Prostate gland (tissue), 2 donors: ENCODE measurements at regions not wholly inside any gene's neighbourhood (a gene's known extent, or its start where the extent isn't known, plus 50 kb on each side); places are given as distances from the start of the nearest gene placed in this dataset.
"Not testable (repeated sequence)": the region's sequence is repeated elsewhere in the genome, so short reads cannot be mapped to it uniquely, and the experiment has no call there.

ENCODE experiments used
- DNase-seq: peaks from one replicate; pipeline ENCODE4 v3.0.0-alpha.2; 2019; ENCODE audit warnings: low spot score
- H3K27ac ChIP-seq, 2 donors: fragments of 200-600 bp; sonication (generic); 2 replicates each; pipeline ENCODE4 v1.5.1; 2017 to 2019
- H3K27me3 ChIP-seq: fragments of 200-600 bp; sonication (generic); replicated peaks from 2 replicates; pipeline ENCODE4 v1.5.1; 2019; ENCODE audit not compliant: insufficient read depth
- H3K36me3 ChIP-seq, 2 donors: fragments of 200-600 bp; sonication (generic); 1 replicate in 1 of 2; 2 replicates in 1 of 2; pipeline versions ENCODE4 v1.5.1 to v1.8.1; 2017 to 2019
- H3K4me1 ChIP-seq: fragments of 200-600 bp; sonication (generic); replicated peaks from 2 replicates; pipeline ENCODE4 v1.5.1; 2019
- H3K4me3 ChIP-seq, 2 donors: fragments of 200-600 bp; sonication (generic); 2 replicates each; pipeline ENCODE4 v1.5.1; 2017 to 2019
- H3K9me3 ChIP-seq: fragments of 200-600 bp; sonication (generic); 2 replicates; pipeline ENCODE4 v1.5.1; 2017
- POLR2A ChIP-seq: fragments of 450-650 bp; IDR thresholded peaks from one replicate; pipeline ENCODE4 v1.6.1; 2016; ENCODE audit warnings: antibody characterized with exemption, mild to moderate bottlenecking
- POLR2AphosphoS5 ChIP-seq: sonication (generic); formaldehyde crosslinking; IDR thresholded peaks from one replicate; pipeline ENCODE4 v1.6.1; 2017; ENCODE audit warnings: antibody characterized with exemption
- WGBS: methylation state at CpG from one replicate; pipeline ENCODE4 v1.1.5; 2018; 5-methylcytosine and 5-hydroxymethylcytosine counted together
- intact Hi-C: fragments of 100-400 bp; cut with DNase I; formaldehyde crosslinking; loops from one replicate; pipeline ENCODE4 v1.14.2; 2022
- TF ChIP-seq, protein P1 (sequence below), 4 experiments: fragments of 200-600 bp in 2 of 4; fragments of 450-650 bp in 2 of 4; sonication (generic) in 2 of 4; IDR thresholded peaks; 1 replicate in 3 of 4; 2 replicates in 1 of 4; pipeline ENCODE4 v1.5.1; 2016 to 2019; ENCODE audit warnings: antibody characterized with exemption in 4 of 4, mild to moderate bottlenecking in 2 of 4, moderate library complexity in 2 of 4

DNA sequence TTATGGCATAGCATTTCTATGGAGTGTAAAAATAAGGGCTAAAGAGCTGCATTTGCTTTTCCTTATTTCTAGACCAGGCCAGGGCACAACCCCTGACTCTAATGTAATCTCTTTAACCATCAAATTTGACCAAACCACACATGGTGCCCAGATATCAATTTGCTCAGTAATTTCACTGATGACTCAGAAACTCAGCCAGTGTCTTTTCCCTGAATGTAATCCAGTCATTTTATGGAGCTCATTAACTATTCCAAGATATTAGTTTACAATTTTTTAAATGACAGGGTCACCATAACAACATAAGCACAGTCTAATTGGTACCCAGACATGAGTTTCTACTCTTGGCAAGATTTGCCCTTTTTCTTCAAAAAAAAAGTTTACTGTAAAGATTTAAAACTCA lies 270.8 kb upstream of the AGAP1 start:
- no peak for DNase-seq
- Histone ChIP-seq H3K4me3 (no peak overlapping the region), H3K9me3 (no peaks in the 10 kb centered on the region), H3K27me3 (no peaks in the 10 kb centered on the region), H3K36me3 (no peaks in the 10 kb centered on the region), H3K4me1 (no peaks in the 10 kb centered on the region), H3K27ac (no peak overlapping the region)
- TF ChIP-seq POLR2A (no peak), POLR2AphosphoS5 (no peak)
- TF ChIP-seq, protein P1, sequence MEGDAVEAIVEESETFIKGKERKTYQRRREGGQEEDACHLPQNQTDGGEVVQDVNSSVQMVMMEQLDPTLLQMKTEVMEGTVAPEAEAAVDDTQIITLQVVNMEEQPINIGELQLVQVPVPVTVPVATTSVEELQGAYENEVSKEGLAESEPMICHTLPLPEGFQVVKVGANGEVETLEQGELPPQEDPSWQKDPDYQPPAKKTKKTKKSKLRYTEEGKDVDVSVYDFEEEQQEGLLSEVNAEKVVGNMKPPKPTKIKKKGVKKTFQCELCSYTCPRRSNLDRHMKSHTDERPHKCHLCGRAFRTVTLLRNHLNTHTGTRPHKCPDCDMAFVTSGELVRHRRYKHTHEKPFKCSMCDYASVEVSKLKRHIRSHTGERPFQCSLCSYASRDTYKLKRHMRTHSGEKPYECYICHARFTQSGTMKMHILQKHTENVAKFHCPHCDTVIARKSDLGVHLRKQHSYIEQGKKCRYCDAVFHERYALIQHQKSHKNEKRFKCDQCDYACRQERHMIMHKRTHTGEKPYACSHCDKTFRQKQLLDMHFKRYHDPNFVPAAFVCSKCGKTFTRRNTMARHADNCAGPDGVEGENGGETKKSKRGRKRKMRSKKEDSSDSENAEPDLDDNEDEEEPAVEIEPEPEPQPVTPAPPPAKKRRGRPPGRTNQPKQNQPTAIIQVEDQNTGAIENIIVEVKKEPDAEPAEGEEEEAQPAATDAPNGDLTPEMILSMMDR (IDR thresholded peaks at IDR 0.05): no peak
- intact Hi-C loops: no loop called here

- Histone ChIP-seq H3K9me3 (no peaks in the 10 kb centered on the region), H3K27ac (no peak overlapping the region), H3K4me1 (no peaks in the 10 kb centered on the region), H3K4me3 (no peak overlapping the region), H3K36me3 (no peaks in the 10 kb centered on the region), H3K27me3 (no peaks in the 10 kb centered on the region)
- WGBS: 93% methylated on average over 5 of the region's 5 CpGs
- TF ChIP-seq, protein P1 (IDR thresholded peaks at IDR 0.05): no peak
- TF ChIP-seq POLR2AphosphoS5 (no peak), POLR2A (no peak)
- DNase-seq: no peak
- intact Hi-C loops: no loop called here
These were observed 269.4 kb upstream of the AGAP1 start for GRCh38 chr2:235224410-235224809.

GRCh38 chr2:235225261-235225660 lies 268.6 kb upstream of the AGAP1 start:
- no peak for DNase-seq
- H3K4me3 ChIP-seq: no peak overlapping the region

DNA sequence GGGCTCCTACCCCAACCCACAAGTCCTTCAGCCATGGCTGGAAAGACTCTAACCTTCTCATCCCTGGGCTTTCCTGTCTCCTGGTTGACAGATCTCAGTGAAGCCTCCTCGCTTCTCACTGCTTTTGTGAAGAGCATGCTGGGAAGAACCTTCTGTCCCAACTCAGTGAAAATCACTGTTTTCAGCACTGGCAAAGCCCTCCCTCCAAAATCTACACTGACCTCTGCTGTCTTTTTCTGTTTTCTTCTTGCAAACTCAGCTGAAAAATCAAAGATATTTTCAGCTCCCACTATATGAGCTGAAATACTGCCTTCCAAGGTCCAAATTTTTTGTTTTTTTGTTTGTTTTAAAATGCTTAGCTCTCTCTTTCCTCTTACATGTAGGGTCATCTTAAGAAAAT lies 266.3 kb upstream of the AGAP1 start:
- H3K4me1 ChIP-seq: no peaks in the 10 kb centered on the region
- H3K9me3 ChIP-seq: no peaks in the 10 kb centered on the region
- H3K36me3 ChIP-seq: no peaks in the 10 kb centered on the region
- no peak overlapping the region for H3K27ac ChIP-seq
- H3K27me3 ChIP-seq: no peaks in the 10 kb centered on the region
- intact Hi-C loops: no loop called here
- DNase-seq: no peak
- TF ChIP-seq POLR2AphosphoS5 (no peak), POLR2A (no peak)
- TF ChIP-seq, protein P1 (IDR thresholded peaks at IDR 0.05): no peak
- 90% methylated on average over 1 of the region's 1 CpG for WGBS
- H3K4me3 ChIP-seq: no peak overlapping the region

More at GRCh38 chr2:235225261-235225660, 268.6 kb upstream of the AGAP1 start:
- Histone ChIP-seq H3K27ac (no peak overlapping the region), H3K36me3 (no peaks in the 10 kb centered on the region), H3K9me3 (no peaks in the 10 kb centered on the region), H3K27me3 (no peaks in the 10 kb centered on the region), H3K4me1 (no peaks in the 10 kb centered on the region)
- 97% methylated on average over 8 of the region's 8 CpGs for WGBS
- TF ChIP-seq, protein P1 (IDR thresholded peaks at IDR 0.05): no peak
- TF ChIP-seq POLR2AphosphoS5 (no peak), POLR2A (no peak)
- intact Hi-C loops: no loop called here

DNA sequence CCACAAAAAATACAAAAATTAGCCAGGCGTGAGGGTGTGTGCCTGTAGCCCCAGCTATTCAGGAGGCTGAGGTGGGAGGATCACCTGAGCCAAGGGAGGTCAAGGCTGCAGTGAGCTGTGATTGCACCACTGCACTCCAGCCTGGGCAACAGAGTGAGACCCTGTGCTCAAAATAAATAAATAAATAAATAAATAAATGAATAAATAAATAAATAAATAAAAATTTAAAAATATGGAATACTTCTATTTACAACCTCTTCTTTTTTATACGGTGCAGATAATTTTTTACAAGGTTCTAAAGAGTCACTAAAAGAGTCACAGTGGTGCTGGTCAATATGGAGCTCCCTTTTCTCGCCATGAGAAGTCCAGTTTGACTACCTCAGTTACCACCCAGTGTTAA lies 265.4 kb upstream of the AGAP1 start:
- H3K27ac ChIP-seq, H3K36me3 ChIP-seq, H3K27me3 ChIP-seq, H3K9me3 ChIP-seq, DNase-seq, H3K4me3 ChIP-seq, intact Hi-C loops, H3K4me1 ChIP-seq: not testable (repeated sequence)
- WGBS: 87% methylated on average over 3 of the region's 3 CpGs
